ENCODE measurements at regions not wholly inside any gene's neighbourhood (a gene's known extent, or its start where the extent isn't known, plus 50 kb on each side); places are given as distances from the start of the nearest gene placed in this dataset.
"Not testable (repeated sequence)": the region's sequence is repeated elsewhere in the genome, so short reads cannot be mapped to it uniquely, and the experiment has no call there.

DNA sequence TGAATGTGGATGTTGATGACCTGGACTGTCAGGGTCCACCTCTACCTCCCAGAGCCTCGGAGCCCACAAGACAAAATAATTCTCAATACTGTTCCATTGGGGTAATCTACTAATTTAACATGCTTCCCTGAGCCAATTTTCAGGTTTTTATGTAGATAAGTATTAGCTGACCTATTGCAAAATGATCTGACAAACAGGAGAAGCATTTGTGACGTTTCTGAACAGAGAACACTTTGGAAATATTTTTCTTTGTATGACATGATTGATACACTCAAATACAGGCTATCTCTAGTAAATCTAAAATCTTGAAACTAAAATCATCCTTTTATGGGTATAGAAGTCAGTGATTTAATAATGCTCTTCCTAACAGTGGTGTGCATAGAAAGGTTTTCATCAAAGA, 716.6 kb downstream of the KLHL13 start:
- Mint-ChIP-seq H3K9me3 (no peaks in the 10 kb centered on the region), H3K36me3 (ENCODE audit: low read depth) (no peaks in the 10 kb centered on the region), H3K4me1 (ENCODE audit: low read depth) (no peaks in the 10 kb centered on the region), H3K4me3 (no peak overlapping the region), H3K27me3 (no peaks in the 10 kb centered on the region), H3K27ac (no peak overlapping the region)
- ChIA-PET CTCF (no interaction called here), POLR2A (no interaction called here)
- ATAC-seq: no peak
- TF ChIP-seq, protein P1, sequence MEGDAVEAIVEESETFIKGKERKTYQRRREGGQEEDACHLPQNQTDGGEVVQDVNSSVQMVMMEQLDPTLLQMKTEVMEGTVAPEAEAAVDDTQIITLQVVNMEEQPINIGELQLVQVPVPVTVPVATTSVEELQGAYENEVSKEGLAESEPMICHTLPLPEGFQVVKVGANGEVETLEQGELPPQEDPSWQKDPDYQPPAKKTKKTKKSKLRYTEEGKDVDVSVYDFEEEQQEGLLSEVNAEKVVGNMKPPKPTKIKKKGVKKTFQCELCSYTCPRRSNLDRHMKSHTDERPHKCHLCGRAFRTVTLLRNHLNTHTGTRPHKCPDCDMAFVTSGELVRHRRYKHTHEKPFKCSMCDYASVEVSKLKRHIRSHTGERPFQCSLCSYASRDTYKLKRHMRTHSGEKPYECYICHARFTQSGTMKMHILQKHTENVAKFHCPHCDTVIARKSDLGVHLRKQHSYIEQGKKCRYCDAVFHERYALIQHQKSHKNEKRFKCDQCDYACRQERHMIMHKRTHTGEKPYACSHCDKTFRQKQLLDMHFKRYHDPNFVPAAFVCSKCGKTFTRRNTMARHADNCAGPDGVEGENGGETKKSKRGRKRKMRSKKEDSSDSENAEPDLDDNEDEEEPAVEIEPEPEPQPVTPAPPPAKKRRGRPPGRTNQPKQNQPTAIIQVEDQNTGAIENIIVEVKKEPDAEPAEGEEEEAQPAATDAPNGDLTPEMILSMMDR (IDR thresholded peaks at IDR 0.05): no peak
- intact Hi-C loops (cut with micrococcal nuclease): no loop called here
- DNase-seq: no peak

DNA sequence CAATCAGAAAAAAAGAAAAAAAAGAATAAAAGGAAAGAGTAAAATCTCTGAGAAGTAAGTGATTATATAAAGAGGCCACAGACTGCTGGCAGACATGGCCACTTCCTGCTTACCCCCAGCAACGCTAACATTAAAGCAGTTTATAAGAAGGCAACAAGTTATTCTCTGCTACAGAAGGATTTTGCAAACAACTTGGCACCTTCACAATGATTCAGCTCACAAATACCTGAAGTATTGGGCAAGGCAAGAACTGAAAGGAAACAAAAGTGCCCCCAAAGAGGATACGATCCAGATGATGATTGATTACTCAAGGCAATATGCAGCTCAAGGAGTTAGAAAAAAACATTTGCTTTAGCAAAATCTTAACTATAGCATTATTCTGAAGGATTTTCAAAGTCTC, 718.8 kb downstream of the KLHL13 start:
- H3K4me3 Mint-ChIP-seq: no peak overlapping the region
- ChIA-PET POLR2A (no interaction called here), CTCF (no interaction called here)
- H3K36me3 Mint-ChIP-seq (ENCODE audit: low read depth): no peaks in the 10 kb centered on the region
- H3K9me3 Mint-ChIP-seq: no peaks in the 10 kb centered on the region
- TF ChIP-seq, protein P1 (IDR thresholded peaks at IDR 0.05): no peak
- ATAC-seq (no peak), DNase-seq (no peak)
- no peaks in the 10 kb centered on the region for H3K27me3 Mint-ChIP-seq
- no peaks in the 10 kb centered on the region for H3K4me1 Mint-ChIP-seq (ENCODE audit: low read depth)
- no peak overlapping the region for H3K27ac Mint-ChIP-seq
- intact Hi-C loops (cut with micrococcal nuclease): no loop called here

DNA sequence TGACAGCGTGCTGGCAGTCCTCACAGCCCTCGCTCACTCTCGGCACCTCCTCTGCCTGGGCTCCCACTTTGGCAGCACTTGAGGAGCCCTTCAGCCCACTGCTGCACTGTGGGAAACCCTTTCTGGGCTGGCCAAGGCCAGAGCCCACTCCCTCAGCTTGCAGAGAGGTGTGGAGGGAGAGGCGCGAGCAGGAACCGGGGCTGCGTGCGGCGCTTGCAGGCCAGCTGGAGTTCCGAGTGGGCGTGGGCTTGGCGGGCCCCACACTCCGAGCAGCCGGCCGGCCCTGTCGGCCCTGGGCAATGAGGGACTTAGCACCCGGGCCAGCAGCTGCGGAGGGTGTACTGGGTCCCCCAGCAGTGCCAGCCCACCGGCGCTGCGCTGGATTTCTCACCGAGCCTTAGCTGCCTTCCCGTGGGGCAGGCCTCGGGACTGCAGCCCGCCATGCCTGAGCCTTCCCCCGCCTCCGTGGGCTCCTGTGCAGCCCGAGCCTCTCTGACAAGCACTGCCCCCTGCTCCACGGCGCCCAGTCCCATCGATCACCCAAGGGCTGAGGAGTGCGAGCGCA, 722.0 kb downstream of the KLHL13 start:
- intact Hi-C loops (cut with micrococcal nuclease); DNase-seq; CTCF ChIA-PET; H3K27me3 Mint-ChIP-seq; H3K9me3 Mint-ChIP-seq; H3K4me1 Mint-ChIP-seq (ENCODE audit: low read depth); ATAC-seq; H3K4me3 Mint-ChIP-seq; H3K36me3 Mint-ChIP-seq (ENCODE audit: low read depth); POLR2A ChIA-PET; H3K27ac Mint-ChIP-seq: not testable (repeated sequence)

DNA sequence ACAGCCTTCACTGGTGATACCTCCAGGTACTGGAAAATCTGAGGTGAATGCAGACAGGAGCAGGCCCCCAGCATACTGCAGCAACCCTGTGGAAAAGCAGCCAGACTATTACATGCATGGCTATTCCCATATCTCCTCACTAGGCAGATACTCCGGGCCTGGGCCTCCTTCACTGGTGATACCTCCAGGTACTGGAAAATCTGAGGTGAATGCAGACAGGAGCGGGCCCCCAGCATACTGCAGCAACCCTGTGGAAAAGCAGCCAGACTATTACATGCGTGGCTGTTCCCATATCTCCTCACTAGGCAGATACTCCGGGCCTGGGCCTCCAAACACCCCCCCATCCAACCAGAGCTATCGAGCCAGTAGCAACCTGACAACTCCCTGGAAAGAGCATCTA, 724.2 kb downstream of the KLHL13 start:
- intact Hi-C loops (cut with micrococcal nuclease); H3K27ac Mint-ChIP-seq; H3K27me3 Mint-ChIP-seq; ATAC-seq; POLR2A ChIA-PET; H3K9me3 Mint-ChIP-seq; H3K4me1 Mint-ChIP-seq (ENCODE audit: low read depth); CTCF ChIA-PET; H3K4me3 Mint-ChIP-seq; DNase-seq; H3K36me3 Mint-ChIP-seq (ENCODE audit: low read depth): not testable (repeated sequence)

DNA sequence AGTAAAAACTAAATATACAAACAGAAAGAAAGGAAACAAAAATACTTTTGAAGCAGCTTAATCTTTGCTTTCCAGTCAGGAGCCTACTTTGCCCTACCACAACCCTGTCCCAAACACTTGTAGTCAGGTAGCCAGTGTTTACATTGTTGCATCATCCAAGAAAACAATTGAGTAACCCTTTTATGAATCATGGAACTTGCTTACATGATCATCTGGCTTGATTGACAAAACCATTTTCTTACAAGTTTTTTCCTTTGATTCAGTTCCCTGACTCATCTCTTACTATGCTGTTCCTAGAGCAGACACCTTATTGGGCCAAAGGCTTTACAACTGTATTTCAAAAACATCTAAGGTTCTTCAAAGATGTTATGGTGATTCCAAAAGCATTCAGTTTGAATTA, 740.1 kb downstream of the KLHL13 start:
- Mint-ChIP-seq H3K9me3 (no peaks in the 10 kb centered on the region), H3K27ac (no peak overlapping the region), H3K36me3 (ENCODE audit: low read depth) (no peaks in the 10 kb centered on the region), H3K4me1 (ENCODE audit: low read depth) (no peaks in the 10 kb centered on the region), H3K27me3 (no peaks in the 10 kb centered on the region), H3K4me3 (no peak overlapping the region)
- CTCF ChIA-PET: no interaction called here
- intact Hi-C loops (cut with micrococcal nuclease): no loop called here
- ATAC-seq: no peak
- TF ChIP-seq, protein P1 (IDR thresholded peaks at IDR 0.05): no peak
- POLR2A ChIA-PET: no interaction called here
- no peak for DNase-seq

DNA sequence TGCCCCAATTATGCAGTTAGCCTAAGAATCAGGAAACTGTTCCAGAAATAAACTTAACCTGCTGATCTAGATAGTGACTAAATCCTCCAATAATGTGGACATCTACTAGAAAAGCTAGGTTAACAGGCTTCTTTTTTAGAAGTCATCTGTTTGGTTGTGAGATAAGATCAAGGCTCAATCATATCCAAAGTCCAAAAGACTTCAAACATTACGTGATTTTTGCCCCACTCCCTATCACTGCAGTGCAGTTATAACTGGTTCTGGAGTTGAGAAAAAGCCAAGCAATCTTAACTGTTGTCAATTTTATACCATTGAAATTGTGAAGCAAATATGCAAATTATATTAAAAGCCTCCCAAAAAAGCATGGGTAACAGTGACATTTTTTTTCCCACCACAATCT, 781.4 kb downstream of the KLHL13 start:
- Mint-ChIP-seq H3K36me3 (ENCODE audit: low read depth) (no peaks in the 10 kb centered on the region), H3K4me1 (ENCODE audit: low read depth) (no peaks in the 10 kb centered on the region), H3K9me3 (no peaks in the 10 kb centered on the region), H3K4me3 (no peak overlapping the region), H3K27ac (no peak overlapping the region), H3K27me3 (no peaks in the 10 kb centered on the region)
- CTCF ChIA-PET: no interaction called here
- POLR2A ChIA-PET: no interaction called here
- TF ChIP-seq, protein P1 (IDR thresholded peaks at IDR 0.05): no peak
- intact Hi-C loops (cut with micrococcal nuclease): no loop called here
- ATAC-seq: no peak
- no peak for DNase-seq

Measured in activated CD8-positive, alpha-beta T cell treated with anti-CD3 and anti-CD28 coated beads for 36 hours (primary cell).